ENCODE measurements at regions not wholly inside any gene's neighbourhood (a gene's known extent, or its start where the extent isn't known, plus 50 kb on each side); places are given as distances from the start of the nearest gene placed in this dataset.
"Not testable (repeated sequence)": the region's sequence is repeated elsewhere in the genome, so short reads cannot be mapped to it uniquely, and the experiment has no call there.

DNA sequence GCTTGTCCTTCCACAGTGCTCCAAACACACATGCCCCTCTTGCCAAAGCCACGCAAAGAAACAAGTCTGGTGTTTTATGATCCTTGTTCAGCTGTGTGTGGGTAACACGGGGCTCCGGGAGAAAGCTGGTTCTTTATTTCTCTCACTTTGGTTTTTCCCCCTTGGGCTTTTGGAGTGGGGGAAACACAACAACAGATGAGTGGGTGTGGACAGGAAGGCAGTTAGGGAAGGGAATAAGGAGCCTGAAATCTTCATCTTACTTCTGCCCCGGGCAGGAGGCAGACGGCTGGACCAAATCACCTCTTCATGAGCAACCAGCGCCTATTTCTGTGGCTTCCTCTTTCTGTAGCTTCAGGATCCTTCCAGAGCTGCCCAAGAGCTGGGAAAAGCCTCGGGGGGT is 218.5 kb downstream of the PHETA1 start:
- no peak for DNase-seq

DNA sequence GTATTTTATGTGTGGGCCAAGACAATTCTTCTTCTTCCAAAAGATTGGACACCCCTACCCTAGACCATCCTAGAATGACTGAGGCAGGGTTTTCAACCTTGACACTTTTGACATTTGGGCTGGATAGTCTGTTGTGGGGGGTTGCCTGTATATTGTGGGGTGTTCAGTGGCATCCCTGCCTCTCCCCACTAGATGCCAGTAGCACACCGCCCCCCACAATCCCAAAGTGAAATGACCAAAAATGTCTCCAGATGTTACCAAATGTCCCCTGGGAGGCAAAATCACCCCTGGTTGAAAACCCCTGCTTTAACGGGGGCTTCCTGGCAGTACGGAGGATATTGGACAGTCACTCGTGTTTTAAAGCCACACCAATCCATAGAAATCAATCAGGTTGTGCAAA is 219.6 kb downstream of the PHETA1 start:
- DNase-seq: no peak

DNA sequence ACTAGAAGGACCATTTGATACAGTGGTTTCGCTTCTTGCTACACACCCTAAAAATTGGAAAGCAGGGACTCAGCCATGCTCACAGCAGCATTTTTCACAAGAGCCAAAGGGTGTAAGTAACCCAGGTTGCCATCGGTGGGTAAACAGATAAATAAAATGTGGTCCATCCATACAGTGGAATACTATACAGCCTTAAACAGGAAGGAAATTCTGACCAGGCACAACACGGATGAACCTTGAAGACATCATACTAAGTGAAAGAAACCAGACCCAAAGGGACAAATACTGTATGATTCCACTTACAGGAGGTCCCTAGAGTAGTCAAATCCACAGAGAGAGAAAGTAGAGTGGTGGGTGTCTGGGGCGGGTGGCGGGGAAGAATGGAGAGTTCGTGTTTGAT is 220.9 kb downstream of the PHETA1 start:
- no peak for DNase-seq

GRCh38 chr12:111143271-111143670 is 222.9 kb upstream of the MYL2 start:
- no peak for DNase-seq

- no peak for DNase-seq
These were observed 220.8 kb upstream of the MYL2 start for GRCh38 chr12:111141205-111141604.

DNA sequence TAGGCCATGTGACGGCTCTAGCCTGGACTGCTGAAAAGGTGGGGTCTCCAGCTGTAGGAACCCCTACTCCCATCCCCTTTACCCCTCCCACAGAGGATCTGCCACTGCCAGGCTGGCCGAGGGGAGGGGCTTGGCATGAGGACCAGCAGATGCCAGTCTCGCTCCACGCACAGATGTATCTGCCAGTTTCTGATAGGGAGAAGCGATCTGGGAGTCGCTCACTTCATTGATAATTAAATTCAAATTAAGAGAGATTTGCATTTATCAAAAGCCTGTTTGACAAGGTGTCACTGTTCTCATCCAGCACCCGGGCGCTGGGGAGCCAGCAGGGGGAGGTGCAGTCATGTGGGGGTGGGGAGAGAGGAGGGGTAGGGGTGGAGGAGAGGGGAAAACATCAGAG is 217.6 kb upstream of the MYL2 start:
- no peak for DNase-seq

DNA sequence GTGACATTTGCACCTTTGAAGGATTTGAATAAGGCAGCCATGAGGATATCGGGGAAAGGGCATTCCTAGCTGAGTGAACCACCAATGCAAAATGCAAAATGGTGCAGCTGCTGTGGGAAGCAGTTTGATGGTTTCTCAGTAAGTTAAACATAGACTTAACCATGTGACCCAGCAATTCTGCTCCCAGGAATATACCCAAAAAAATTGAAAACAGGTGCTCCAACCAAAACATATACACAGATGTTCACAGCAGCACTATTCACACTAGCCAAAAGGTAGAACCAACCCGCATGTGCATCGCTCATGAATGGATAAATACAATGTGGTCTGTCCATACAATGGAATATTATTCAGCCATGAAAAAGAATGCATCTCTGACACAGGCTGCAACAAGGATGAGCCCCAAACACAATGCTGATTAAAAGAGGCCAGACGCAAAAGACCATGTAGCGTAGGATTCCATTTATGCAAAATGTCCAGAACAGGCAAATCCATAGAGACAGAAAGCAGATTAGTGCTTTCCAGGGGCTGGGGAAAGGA is 215.0 kb upstream of the MYL2 start:
- no peak for DNase-seq

DNA sequence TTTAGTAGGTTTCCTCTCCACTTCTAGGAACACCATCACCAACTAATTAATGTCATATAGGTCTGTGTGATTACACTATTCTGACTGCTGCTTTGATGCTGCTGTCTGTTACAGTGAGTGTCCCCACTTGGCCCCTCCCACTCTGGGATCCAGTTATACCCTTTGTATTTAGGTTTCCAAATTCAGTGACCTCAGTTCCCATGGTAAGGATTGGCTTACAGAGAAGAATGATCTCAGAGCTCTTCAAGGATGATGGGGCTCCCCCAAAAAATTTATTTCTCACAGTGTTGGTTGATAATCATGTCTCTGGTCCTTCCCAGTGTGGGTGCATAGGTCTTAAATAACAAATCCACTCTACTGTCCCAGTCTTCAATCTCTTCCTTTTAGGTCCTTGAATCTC is 210.0 kb upstream of the MYL2 start:
- DNase-seq: no peak

DNA sequence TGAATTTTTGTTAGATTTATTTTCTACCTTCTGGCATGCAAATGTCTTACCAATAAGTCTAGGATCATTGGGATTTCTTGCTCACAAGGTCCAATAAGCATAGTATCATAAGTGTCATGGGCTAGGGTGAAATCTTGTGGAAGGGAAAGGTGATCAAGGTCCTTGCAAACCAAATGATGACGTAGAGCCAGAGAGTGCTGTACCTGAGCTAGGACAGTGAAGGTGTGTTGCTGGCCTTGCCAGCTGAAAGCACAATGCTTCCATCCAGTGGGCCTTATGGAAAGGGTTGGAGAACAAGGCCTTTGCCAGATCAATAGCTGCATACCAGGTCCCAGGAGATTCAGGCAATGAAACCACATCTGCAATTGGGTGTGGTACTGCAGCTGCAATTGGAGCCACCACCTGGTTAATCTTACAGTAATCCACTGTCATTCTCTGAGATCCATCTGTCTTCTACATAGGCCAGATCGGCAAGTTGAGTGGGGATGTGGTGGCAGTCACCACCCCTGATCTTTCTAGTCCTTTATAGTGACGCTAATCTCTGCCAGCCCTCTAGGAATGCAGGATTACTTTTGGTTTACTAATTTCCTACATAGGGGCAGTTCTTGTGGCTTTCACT is 208.9 kb upstream of the MYL2 start:
- no peak for DNase-seq

GRCh38 chr12:111126331-111126730 is 206.0 kb upstream of the MYL2 start:
- no peak for DNase-seq

DNA sequence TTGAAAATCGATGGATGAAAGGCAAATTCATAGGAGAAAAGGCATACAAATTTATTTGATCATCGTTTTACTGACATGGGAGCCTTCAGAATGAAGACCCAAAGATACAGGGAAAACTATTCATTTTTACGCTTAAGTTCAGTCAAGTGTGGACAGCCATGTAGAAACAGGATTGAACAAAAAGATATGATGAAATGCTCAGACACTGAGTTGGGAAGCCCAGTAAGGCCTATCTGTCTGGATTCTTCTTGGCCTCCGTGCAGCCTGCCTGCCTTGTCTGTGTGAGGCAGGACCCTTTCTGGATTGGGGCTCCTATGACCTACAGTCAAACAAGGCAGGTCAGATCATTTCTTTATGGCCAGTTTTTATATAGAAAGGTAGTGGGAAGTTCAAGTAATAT is 203.8 kb upstream of the MYL2 start:
- no peak for DNase-seq

DNA sequence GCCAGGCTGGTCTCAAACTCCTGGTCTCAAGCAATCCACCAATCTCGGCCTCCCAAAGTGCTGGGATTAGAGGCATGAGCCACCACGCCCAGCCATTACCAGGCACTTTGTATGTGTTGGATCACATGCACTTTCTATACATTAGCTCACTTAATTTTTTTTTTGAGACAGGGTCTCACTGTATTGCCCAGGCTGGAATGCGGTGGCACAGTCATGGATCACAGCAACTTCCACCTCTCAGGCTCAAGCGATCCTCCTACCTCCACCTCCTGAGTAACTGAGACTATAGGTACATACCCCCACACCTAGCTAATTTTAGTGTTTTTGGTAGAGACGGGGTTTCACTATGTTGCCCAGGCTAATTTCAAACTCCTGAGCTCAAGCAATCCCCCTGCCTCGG is 203.0 kb upstream of the MYL2 start:
- DNase-seq: no peak

DNA sequence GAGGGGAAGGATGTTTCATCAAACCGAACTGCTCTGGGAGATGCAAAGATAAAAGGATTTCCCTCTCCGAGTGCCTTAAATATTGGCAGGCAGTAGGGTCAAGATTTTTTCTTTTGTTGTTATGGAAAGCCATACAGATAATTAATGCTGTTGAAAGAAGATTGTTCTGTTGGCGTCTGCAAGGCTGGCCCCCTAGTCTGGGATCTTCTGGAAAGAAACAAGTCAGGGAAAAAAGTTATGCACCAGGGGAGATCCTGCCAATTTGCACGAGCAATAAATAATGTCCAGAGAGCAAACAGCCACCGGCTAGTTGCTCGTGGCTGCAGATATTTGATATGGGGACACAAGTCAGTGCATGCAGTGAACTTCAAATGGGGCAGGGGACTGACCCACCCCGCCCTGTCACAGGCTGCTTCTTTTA is 202.1 kb upstream of the MYL2 start:
- DNase-seq: no peak

DNA sequence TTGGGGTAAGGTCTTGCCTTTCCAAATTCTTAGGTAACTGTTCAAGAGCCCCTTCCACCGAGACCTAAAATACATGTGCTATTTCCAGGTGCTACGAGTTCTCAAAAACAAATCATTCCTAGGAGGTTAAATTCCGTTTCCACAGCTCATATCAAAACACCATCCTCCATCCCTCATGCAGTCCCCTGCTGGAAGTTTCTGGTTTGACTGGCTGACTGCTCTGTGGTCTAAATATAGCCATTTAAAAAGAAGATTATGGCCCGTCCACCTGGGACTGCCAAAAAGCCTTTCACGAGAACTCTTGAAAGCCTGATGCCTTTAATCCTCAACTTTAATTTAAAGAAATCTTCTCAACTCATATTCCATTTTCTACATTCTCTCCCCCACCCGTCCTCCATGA is 201.5 kb upstream of the MYL2 start:
- no peak for DNase-seq

DNA sequence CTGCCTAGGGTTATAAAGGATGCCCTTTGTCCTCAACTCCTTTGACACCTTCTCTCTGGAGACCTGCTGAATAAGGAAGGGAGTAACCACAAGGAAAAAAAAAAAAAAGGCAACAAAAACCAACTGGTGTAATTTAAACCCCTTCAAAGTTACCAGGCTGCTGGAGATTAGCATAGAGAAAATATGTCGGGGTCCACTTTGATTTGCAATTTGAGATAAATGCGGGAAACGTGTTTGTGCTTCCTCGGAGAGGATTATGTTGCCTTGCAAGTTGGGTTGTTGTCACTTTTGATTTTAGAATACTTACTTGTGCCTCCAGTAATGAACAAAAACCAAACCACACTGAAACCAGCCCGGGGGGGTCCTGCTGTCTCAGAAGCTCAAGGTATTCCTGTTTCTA is 200.2 kb upstream of the MYL2 start:
- DNase-seq: no peak

- no peak for DNase-seq
These were observed 196.6 kb upstream of the MYL2 start for GRCh38 chr12:111117017-111117416.

GRCh38 chr12:111113313-111113712 is 192.9 kb upstream of the MYL2 start:
- DNase-seq: not testable (repeated sequence)

DNA sequence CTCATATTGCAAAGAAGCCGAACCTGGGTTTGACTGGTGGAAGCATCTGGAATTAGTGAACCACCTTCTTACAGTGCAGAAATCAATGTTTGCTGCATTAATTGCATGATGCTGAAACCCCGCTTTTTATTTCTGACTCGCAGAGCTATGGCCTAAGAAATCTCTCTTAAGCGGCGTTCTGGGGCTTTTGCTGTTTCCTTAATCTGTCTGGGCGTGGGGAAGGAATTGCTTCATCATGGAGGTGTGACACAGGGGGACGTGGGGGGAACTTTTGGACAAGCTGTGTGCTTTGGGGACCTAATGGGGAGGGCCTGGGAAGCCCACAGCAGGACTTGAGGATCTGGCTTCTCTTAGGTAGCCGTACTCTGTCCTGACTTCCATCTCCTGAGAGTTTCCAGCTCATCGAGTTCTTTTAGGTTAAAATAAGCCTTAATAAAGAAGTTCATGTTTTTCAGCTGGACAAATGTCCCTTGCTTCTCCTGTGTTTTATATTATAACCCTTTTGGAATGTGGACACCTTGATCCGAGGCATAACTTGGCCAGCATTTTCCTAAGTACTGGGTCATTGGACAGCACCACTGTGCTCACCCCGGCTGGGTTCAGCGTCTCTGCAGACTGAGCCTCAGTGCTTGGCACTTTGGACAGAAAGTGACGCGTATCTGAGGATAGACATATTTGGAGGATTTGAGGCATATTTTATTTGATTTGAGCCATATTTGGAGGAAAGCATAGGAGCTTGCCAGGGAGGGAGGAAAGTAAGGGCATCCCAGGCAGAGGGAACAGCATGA is 192.1 kb upstream of the MYL2 start:
- DNase-seq: no peak

DNA sequence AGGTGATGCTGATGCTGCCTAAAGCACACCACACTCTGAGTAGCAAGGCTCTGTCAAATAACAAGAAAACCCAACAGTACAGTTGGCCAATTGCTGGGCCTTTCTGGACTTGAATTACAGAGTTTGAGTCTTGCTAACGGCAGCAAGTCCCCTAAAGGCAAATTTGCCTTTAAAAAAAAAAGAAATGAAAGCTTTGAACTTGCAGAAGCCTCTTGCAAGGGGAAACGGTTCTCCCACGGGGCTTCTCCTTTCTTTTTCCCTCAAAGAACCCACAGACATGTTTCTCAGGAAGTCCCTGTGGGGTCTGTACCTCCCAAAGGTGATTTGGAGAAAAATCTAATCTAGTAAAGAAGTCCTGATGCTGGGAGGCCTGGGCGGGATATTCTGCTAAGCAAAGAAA is 191.3 kb upstream of the MYL2 start:
- DNase-seq: no peak

DNA sequence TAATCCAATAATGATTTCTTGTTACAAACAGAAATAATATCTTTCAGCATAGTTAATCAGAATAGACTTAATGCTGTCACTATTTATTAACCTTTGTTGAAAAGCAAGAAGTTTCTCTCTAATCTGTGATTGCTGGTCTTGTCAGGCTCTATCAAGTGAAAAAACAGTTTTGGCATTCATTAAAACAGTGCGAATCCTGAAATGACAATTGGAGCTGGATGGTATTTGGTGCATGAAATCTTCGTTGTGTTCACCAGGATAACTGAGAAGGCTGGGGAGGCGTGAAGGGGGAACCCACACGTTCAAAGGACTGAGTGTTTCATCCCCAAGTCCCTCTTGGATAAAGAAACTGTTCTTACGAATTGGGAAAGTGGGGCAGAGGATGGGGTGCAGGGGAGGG is 190.2 kb upstream of the MYL2 start:
- no peak for DNase-seq

DNA sequence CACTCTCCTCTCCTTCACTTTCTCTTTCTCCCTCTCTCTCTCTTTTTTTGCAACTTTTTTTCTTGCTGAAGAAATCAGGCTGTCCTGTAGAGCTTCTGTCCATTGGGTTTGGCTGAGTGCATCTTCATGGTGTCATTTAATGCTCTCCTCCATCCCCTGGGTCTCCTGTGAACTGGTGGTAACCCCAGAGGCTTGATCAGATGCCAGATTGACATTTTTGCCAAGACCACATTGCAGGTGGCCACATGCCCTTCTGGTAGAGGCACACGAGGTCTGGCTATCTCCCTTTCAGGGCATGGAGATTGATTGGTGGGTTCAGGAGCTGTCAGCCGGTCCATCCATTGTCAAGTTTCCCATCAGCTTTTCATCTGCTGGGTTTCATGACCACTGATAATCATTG is 188.3 kb upstream of the MYL2 start:
- DNase-seq: no peak

DNA sequence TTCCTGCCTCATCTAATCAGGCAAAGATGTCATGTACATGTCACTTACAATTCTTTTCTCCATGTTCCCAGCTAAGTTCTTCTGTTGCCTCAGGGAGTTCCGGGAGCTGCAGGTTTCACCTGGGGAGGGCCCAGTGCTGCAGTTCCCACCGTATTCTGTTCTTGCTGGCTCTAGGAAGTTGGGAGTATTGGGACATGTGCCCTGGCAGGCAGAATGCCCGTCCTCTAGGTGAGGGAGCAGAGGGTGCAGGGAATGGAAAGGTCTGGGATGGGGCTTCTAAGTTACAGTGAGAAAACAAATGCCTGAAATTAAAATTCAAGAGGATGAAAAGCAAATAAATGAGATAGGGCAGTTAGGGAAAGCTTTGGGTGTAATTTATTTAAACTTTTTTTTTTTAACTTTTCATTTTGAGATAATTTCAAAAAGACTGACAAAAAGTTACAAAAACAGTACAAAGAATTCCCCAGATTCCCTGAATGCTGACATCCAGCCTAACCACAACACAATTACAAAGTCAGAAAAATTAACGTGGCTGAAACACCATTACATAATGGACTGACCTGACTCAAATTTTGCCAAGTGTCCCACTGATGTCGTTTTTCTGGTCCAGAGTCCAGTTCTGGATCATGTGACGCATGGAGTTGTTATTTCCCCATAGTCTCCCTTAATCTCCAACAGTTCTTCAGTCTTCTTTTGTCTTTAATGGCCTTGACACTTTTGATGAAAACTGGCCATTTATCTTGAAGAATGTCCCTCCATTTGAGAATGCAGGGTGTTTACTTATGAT is 187.2 kb upstream of the MYL2 start:
- no peak for DNase-seq

- DNase-seq: no peak
These were observed 184.9 kb upstream of the MYL2 start for GRCh38 chr12:111105294-111105693.

DNA sequence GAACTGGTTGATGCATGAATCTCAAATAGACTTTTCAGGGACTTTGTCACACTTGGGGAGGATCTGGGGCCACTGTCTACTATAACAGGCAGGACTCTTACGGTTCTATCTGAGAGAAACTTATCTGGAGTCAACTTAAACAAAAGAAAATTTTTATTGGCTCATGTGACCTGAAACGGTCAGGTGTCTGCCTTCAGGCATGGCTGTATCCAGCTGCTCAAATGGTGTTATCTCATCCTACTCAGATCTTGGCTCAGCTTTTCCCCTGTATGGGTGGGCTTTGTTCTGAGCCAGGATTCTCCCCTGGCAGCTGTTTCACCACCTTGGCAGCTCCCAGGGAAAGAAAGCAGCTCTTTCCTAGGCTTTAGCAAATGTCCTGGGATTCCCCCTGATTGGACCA is 183.2 kb upstream of the MYL2 start:
- no peak for DNase-seq
